SK-N-MC (cell line): ENCODE measurements at regions not wholly inside any gene's neighbourhood (a gene's known extent, or its start where the extent isn't known, plus 50 kb on each side); places are given as distances from the start of the nearest gene placed in this dataset.

Source experiments
- DNase-seq: peaks from one replicate; pipeline ENCODE4 v3.0.0-alpha.2; 2011; ENCODE audit warnings: low read depth, low spot score
- H3K27ac ChIP-seq: fragments of 200-600 bp; sonication (generic); 2 replicates; pipeline ENCODE4 v1.5.1; 2016; ENCODE audit warnings: mixed run types
- H3K36me3 ChIP-seq: fragments of 200-600 bp; sonication (generic); 2 replicates; pipeline ENCODE4 v1.6.1; 2017; ENCODE audit warnings: antibody characterized with exemption, low read length, mixed read lengths; ENCODE audit not compliant: insufficient read depth
- H3K4me3 ChIP-seq: fragments of 200-600 bp; sonication (generic); 2 replicates; pipeline ENCODE4 v1.5.1; 2016
- H3K9ac ChIP-seq: fragments of 200-600 bp; sonication (generic); 2 replicates; pipeline ENCODE4 v1.8.0; 2017; ENCODE audit warnings: mixed run types, mixed read lengths; ENCODE audit not compliant: insufficient read length
- H3K9me3 ChIP-seq: fragments of 200-600 bp; sonication (generic); 2 replicates; pipeline ENCODE4 v1.6.1; 2017; ENCODE audit warnings: low read depth, mild to moderate bottlenecking, antibody characterized with exemption, low read length, moderate library complexity, mixed read lengths
- EZH2 ChIP-seq: fragments of 200-600 bp; sonication (generic); IDR thresholded peaks from one replicate; pipeline ENCODE4 v1.6.1; 2017; ENCODE audit warnings: antibody characterized with exemption
- FOXP2 ChIP-seq: optimal IDR thresholded peaks from 2 replicates; pipeline ENCODE3; 2011; ENCODE audit warnings: mild to moderate bottlenecking, moderate library complexity; ENCODE audit not compliant: insufficient read depth; ENCODE audit errors: extremely low read length, control extremely low read depth
- POLR2AphosphoS5 ChIP-seq: IDR thresholded peaks from 2 replicates; pipeline ENCODE4 v1.6.1; 2012; ENCODE audit warnings: mild to moderate bottlenecking, low read depth, low read length, borderline replicate concordance

DNA sequence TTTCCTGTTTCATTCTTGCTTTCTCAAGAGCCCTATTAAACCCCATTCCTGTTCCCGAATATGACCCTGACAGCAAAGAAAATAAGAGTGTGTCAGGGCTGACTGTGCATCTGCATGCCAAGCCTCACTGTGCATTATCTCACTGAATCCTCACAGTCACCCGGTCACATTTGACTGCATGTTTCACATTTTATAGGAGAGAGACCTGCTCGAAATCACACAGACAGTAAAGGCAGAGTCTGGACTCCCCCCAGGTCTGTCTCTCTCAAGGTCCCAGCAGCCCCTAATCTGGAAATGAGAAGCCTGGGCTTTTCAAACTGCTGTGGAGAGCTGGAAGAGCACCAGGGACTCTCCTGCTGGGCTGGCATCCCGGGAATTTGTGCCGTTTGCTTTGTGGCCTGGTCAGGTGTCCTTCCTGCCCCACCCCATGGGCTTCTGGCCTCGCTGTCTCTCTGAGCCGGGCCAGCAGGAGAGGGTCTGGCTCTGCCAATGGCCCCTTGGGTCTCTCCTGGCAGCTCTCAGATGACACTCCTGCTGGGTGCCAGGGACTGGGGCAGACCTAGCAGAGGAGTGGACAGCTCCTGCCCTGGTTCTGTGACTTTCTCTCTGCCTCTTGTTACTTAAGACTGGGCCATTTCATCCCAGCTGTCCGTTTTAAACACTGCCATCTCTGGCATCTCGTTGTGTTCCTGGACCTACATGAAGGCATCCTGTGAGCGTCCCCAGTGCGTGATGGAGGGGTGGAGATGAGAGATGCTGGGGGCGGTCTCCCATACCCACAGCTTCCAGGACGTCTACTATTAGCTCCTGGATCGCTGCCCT lies 173.6 kb downstream of the ARHGAP12 start:
- Histone ChIP-seq H3K9me3 (no peaks in the 10 kb centered on the region), H3K4me3 (no peak overlapping the region), H3K36me3 (no peaks in the 10 kb centered on the region), H3K27ac (no peak overlapping the region), H3K9ac (no peak overlapping the region)
- TF ChIP-seq EZH2 (no peak), POLR2AphosphoS5 (no peak), FOXP2 (no peak)
- no peak for DNase-seq

DNA sequence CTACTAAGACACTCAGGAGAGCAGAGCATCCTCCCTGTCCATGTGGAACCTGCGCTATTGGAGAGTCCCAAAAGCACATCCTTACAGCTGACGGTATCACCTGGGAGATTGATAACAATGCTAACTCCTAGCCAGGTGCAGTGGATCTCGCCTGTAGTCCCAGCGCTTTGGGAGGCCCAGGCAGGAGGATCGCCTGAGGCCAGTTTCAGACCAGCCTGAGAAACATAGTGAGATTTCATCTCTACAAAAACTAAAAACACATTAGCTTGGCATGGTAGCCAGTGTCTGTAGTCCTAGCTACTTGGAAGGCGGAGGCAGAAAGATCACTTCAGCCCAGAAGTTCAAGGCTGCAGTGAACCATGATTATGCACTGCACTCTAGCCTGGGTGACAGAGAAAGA lies 174.9 kb downstream of the ARHGAP12 start:
- no peak overlapping the region for H3K27ac ChIP-seq
- no peak overlapping the region for H3K4me3 ChIP-seq
- no peak for DNase-seq
- no peak overlapping the region for H3K9ac ChIP-seq
- no peaks in the 10 kb centered on the region for H3K9me3 ChIP-seq
- H3K36me3 ChIP-seq = no peaks in the 10 kb centered on the region
- no peak for TF ChIP-seq POLR2AphosphoS5
- TF ChIP-seq EZH2 = no peak
- TF ChIP-seq FOXP2 = no peak

DNA sequence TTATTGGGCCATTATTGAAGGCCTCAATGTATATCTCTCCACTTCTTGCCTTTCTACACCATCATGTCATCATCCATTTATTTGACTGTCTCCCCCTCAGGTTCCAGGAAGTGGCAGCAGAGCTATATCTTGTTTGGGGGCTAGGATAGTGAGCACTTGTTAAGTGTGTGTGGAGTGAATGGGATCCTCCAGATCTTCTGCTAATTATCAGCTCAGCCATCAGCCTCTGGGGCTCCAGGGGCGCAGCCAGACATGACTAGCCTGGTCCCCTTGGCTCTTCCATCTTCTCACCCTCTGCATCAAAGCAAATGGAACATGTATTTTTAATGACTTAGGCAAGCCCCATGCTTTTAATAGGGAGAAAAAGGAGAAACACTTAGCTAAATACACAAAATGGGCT lies 176.5 kb downstream of the ARHGAP12 start:
- no peak overlapping the region for H3K4me3 ChIP-seq
- H3K9ac ChIP-seq = no peak overlapping the region
- H3K27ac ChIP-seq = no peak overlapping the region
- no peaks in the 10 kb centered on the region for H3K9me3 ChIP-seq
- no peaks in the 10 kb centered on the region for H3K36me3 ChIP-seq
- no peak for TF ChIP-seq POLR2AphosphoS5
- TF ChIP-seq EZH2 = no peak
- no peak for TF ChIP-seq FOXP2
- DNase-seq = no peak

DNA sequence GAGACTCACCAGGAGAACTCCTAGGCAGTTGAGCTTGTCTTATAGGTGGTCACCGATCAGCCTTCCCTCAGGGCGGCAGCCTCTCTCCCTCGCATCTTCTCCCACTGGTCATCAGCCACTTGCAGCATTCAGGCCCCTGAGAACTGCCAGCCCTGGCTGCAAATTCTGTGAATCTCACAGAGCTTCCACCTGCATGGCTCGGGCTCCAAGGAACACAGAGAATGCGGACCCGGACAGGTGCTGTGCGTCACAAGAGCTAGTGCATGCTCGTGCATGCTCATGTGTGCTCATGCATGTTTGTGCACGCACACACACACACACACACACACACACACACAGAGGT lies 176.9 kb downstream of the ARHGAP12 start:
- H3K9ac ChIP-seq = no peak overlapping the region
- no peak for DNase-seq

GRCh38 chr10:31751051-31751737 lies 177.4 kb downstream of the ARHGAP12 start:
- Histone ChIP-seq H3K27ac (no peak overlapping the region), H3K9me3 (no peaks in the 10 kb centered on the region), H3K9ac (no peak overlapping the region), H3K36me3 (no peaks in the 10 kb centered on the region), H3K4me3 (no peak overlapping the region)
- no peak for DNase-seq
- TF ChIP-seq FOXP2 (no peak), EZH2 (no peak), POLR2AphosphoS5 (no peak)

More for the DNA sequence above, 176.9 kb downstream of the ARHGAP12 start:
- H3K27ac ChIP-seq = no peak overlapping the region
- no peaks in the 10 kb centered on the region for H3K36me3 ChIP-seq
- no peak overlapping the region for H3K4me3 ChIP-seq
- no peak for TF ChIP-seq POLR2AphosphoS5
- TF ChIP-seq EZH2 = no peak
- TF ChIP-seq FOXP2 = no peak
- no peaks in the 10 kb centered on the region for H3K9me3 ChIP-seq

GRCh38 chr10:31749981-31750840 lies 178.4 kb downstream of the ARHGAP12 start:
- no peak for DNase-seq
- no peak overlapping the region for H3K9ac ChIP-seq
- no peak overlapping the region for H3K27ac ChIP-seq

GRCh38 chr10:31749301-31749700 lies 179.3 kb downstream of the ARHGAP12 start:
- no peak for DNase-seq
- Histone ChIP-seq H3K9ac (no peak overlapping the region), H3K27ac (no peak overlapping the region), H3K36me3 (no peaks in the 10 kb centered on the region), H3K4me3 (no peak overlapping the region), H3K9me3 (no peaks in the 10 kb centered on the region)
- TF ChIP-seq EZH2 (no peak), POLR2AphosphoS5 (no peak), FOXP2 (no peak)

More at GRCh38 chr10:31749981-31750840, 178.4 kb downstream of the ARHGAP12 start:
- Histone ChIP-seq H3K9me3 (no peaks in the 10 kb centered on the region), H3K4me3 (no peak overlapping the region), H3K36me3 (no peaks in the 10 kb centered on the region)
- no peak for TF ChIP-seq POLR2AphosphoS5
- TF ChIP-seq EZH2 = no peak
- no peak for TF ChIP-seq FOXP2

- DNase-seq = no peak
Observed at GRCh38 chr10:31745612-31746376, 182.8 kb downstream of the ARHGAP12 start.

More at GRCh38 chr10:31745612-31746376, 182.8 kb downstream of the ARHGAP12 start:
- Histone ChIP-seq H3K9ac (no peak overlapping the region), H3K36me3 (no peaks in the 10 kb centered on the region), H3K9me3 (no peaks in the 10 kb centered on the region), H3K4me3 (no peak overlapping the region), H3K27ac (no peak overlapping the region)
- TF ChIP-seq FOXP2 = no peak
- TF ChIP-seq EZH2 = no peak
